ENCODE measurements at regions not wholly inside any gene's neighbourhood (a gene's known extent, or its start where the extent isn't known, plus 50 kb on each side); places are given as distances from the start of the nearest gene placed in this dataset.

- H3K56ac ChIP-seq (ENCODE audit: insufficient read length, low read depth, low read length), result no peak overlapping the region
- no peak overlapping the region for H3K4me2 ChIP-seq (ENCODE audit: insufficient read depth, insufficient read length, low read length)
- Mint-ChIP-seq H3K27ac (no peak overlapping the region; a peak in 1 of 7 replicates), H3K4me1 (0 out of 4 replicates have a peak, but pooled peaks cover 0 to 7% of the 10 kb centered on the region in 2 experiments), H3K36me3 (ENCODE audit: insufficient read depth in 1 of 3, low read depth in 3 of 3) (peaks cover 0 to 6% (median 4%) of the 10 kb centered on the region in 3 experiments; a peak in 3 of 7 replicates), H3K4me3 (no peak overlapping the region), H3K9me3 (peaks cover 4% of the 10 kb centered on the region in 2 experiments; a peak in 4 of 5 replicates), H3K27me3 (ENCODE audit: low read depth) (no peaks in the 10 kb centered on the region; the same call in 1 of the 2 replicates)
- no peak overlapping the region for H3K27ac ChIP-seq (ENCODE audit: insufficient read length, low read depth, low read length)
- H4K5ac ChIP-seq (ENCODE audit: insufficient read length, low read depth, low read length), result no peak overlapping the region
- H2AK5ac ChIP-seq (ENCODE audit: insufficient read length, low read length), result no peak overlapping the region
- no peak overlapping the region for H3K9ac ChIP-seq (ENCODE audit: extremely low read depth, insufficient read length, low read length)
- H3K4ac ChIP-seq (ENCODE audit: low read depth, low read length), result no peak overlapping the region
- H4K20me1 ChIP-seq (ENCODE audit: control insufficient read depth, insufficient read depth, insufficient read length), result no peaks in the 10 kb centered on the region
- no CpG with 5 or more reads among the region's 2 CpGs for WGBS (ENCODE audit: extremely low coverage, insufficient read length, low lambda C conversion rate)
- no peaks in the 10 kb centered on the region for H3K9me3 ChIP-seq (ENCODE audit: control insufficient read depth, low read depth, low read length)
- no peak overlapping the region for H3K18ac ChIP-seq (ENCODE audit: insufficient read length, low read depth, low read length)
- no peak overlapping the region for H2AFZ ChIP-seq (ENCODE audit: low read length)
- H3K23ac ChIP-seq (ENCODE audit: insufficient read length, low read depth, low read length), result no peak overlapping the region
- H4K91ac ChIP-seq (ENCODE audit: insufficient read length, low read depth, low read length), result no peak overlapping the region
- no peak overlapping the region for H3K14ac ChIP-seq (ENCODE audit: insufficient read depth, low read length)
- no peak overlapping the region for H2BK120ac ChIP-seq (ENCODE audit: low read depth, low read length, poor library complexity, severe bottlenecking)
- DNase-seq, result no peak
- no peaks in the 10 kb centered on the region for H3K4me1 ChIP-seq (ENCODE audit: insufficient read depth, low read length)
- no peaks in the 10 kb centered on the region for H3K27me3 ChIP-seq (ENCODE audit: insufficient read depth, low read length)
- no peak overlapping the region for H2BK12ac ChIP-seq (ENCODE audit: insufficient read length, low read depth, low read length)
- H2BK5ac ChIP-seq (ENCODE audit: insufficient read length, low read length), result no peak overlapping the region
- no peak overlapping the region for H2BK20ac ChIP-seq (ENCODE audit: low read depth, low read length, poor library complexity, severe bottlenecking)
- no peak overlapping the region for H3T11ph ChIP-seq (ENCODE audit: low read length)
- no peak for TF ChIP-seq CTCF (conservative IDR thresholded peaks at IDR 0.05)
- H3K79me2 ChIP-seq (ENCODE audit: insufficient read depth, low read length), result no peaks in the 10 kb centered on the region
- H2BK15ac ChIP-seq (ENCODE audit: low read depth, low read length), result no peak overlapping the region
- no peak overlapping the region for H4K8ac ChIP-seq (replicated peaks; ENCODE audit: insufficient read length, low read depth, low read length)
- H3K23me2 ChIP-seq (ENCODE audit: insufficient read length, low read depth, low read length, poor library complexity, severe bottlenecking), result no peaks in the 10 kb centered on the region
- no peaks in the 10 kb centered on the region for H3K79me1 ChIP-seq (ENCODE audit: insufficient read depth, low read depth, low read length, poor library complexity, severe bottlenecking)
Measured at GRCh38 chr6:133128191-133128590, 113.0 kb upstream of the EYA4 start.
